ENCODE measurements at regions not wholly inside any gene's neighbourhood (a gene's known extent, or its start where the extent isn't known, plus 50 kb on each side); places are given as distances from the start of the nearest gene placed in this dataset.

- Histone ChIP-seq H3K4me1 (ENCODE audit: control insufficient read depth, insufficient read depth, low read length, poor library complexity, severe bottlenecking) (no peaks in the 10 kb centered on the region), H3K4me3 (ENCODE audit: insufficient read depth, low read depth, low read length, poor library complexity, severe bottlenecking) (no peak overlapping the region), H3K9me3 (ENCODE audit: control insufficient read depth, low read length) (no peaks in the 10 kb centered on the region), H3K27ac (ENCODE audit: insufficient read depth, low read length, poor library complexity, severe bottlenecking) (no peak overlapping the region), H3K27me3 (replicated peaks; ENCODE audit: control insufficient read depth, insufficient read depth, low read length, poor library complexity, severe bottlenecking) (no peaks in the 10 kb centered on the region), H3K36me3 (ENCODE audit: control insufficient read depth, insufficient read depth, low read length) (no peaks in the 10 kb centered on the region)
- no peak for DNase-seq
These were observed 634.4 kb upstream of the KLF12 start for GRCh38 chr13:74768521-74769085.

GRCh38 chr13:74767050-74767449 is 632.8 kb upstream of the KLF12 start:
- no peak overlapping the region for H3K27ac ChIP-seq (ENCODE audit: insufficient read depth, low read length, poor library complexity, severe bottlenecking)
- DNase-seq: no peak
- no peaks in the 10 kb centered on the region for H3K36me3 ChIP-seq (ENCODE audit: control insufficient read depth, insufficient read depth, low read length)
- no peaks in the 10 kb centered on the region for H3K9me3 ChIP-seq (ENCODE audit: control insufficient read depth, low read length)
- H3K4me1 ChIP-seq (ENCODE audit: control insufficient read depth, insufficient read depth, low read length, poor library complexity, severe bottlenecking): no peaks in the 10 kb centered on the region
- no peaks in the 10 kb centered on the region for H3K27me3 ChIP-seq (replicated peaks; ENCODE audit: control insufficient read depth, insufficient read depth, low read length, poor library complexity, severe bottlenecking)
- H3K4me3 ChIP-seq (ENCODE audit: insufficient read depth, low read depth, low read length, poor library complexity, severe bottlenecking): no peak overlapping the region

GRCh38 chr13:74765955-74766354 is 631.8 kb upstream of the KLF12 start:
- Histone ChIP-seq H3K4me3 (ENCODE audit: insufficient read depth, low read depth, low read length, poor library complexity, severe bottlenecking) (no peak overlapping the region), H3K27me3 (replicated peaks; ENCODE audit: control insufficient read depth, insufficient read depth, low read length, poor library complexity, severe bottlenecking) (no peaks in the 10 kb centered on the region), H3K27ac (ENCODE audit: insufficient read depth, low read length, poor library complexity, severe bottlenecking) (no peak overlapping the region), H3K4me1 (ENCODE audit: control insufficient read depth, insufficient read depth, low read length, poor library complexity, severe bottlenecking) (no peaks in the 10 kb centered on the region), H3K9me3 (ENCODE audit: control insufficient read depth, low read length) (no peaks in the 10 kb centered on the region), H3K36me3 (ENCODE audit: control insufficient read depth, insufficient read depth, low read length) (no peaks in the 10 kb centered on the region)
- no peak for DNase-seq

- DNase-seq: no peak
- Histone ChIP-seq H3K9me3 (ENCODE audit: control insufficient read depth, low read length) (no peaks in the 10 kb centered on the region), H3K27me3 (replicated peaks; ENCODE audit: control insufficient read depth, insufficient read depth, low read length, poor library complexity, severe bottlenecking) (no peaks in the 10 kb centered on the region), H3K36me3 (ENCODE audit: control insufficient read depth, insufficient read depth, low read length) (no peaks in the 10 kb centered on the region), H3K4me1 (ENCODE audit: control insufficient read depth, insufficient read depth, low read length, poor library complexity, severe bottlenecking) (no peaks in the 10 kb centered on the region), H3K27ac (ENCODE audit: insufficient read depth, low read length, poor library complexity, severe bottlenecking) (no peak overlapping the region), H3K4me3 (ENCODE audit: insufficient read depth, low read depth, low read length, poor library complexity, severe bottlenecking) (no peak overlapping the region)
These were observed 627.9 kb upstream of the KLF12 start for GRCh38 chr13:74761801-74762757.

- no peak for DNase-seq
- Histone ChIP-seq H3K4me1 (ENCODE audit: control insufficient read depth, insufficient read depth, low read length, poor library complexity, severe bottlenecking) (no peaks in the 10 kb centered on the region), H3K36me3 (ENCODE audit: control insufficient read depth, insufficient read depth, low read length) (no peaks in the 10 kb centered on the region), H3K27me3 (replicated peaks; ENCODE audit: control insufficient read depth, insufficient read depth, low read length, poor library complexity, severe bottlenecking) (no peaks in the 10 kb centered on the region), H3K4me3 (ENCODE audit: insufficient read depth, low read depth, low read length, poor library complexity, severe bottlenecking) (no peak overlapping the region), H3K9me3 (ENCODE audit: control insufficient read depth, low read length) (no peaks in the 10 kb centered on the region), H3K27ac (ENCODE audit: insufficient read depth, low read length, poor library complexity, severe bottlenecking) (no peak overlapping the region)
These were observed 624.0 kb upstream of the KLF12 start for GRCh38 chr13:74758188-74758587.

GRCh38 chr13:74755065-74755464 is 620.9 kb upstream of the KLF12 start:
- no peaks in the 10 kb centered on the region for H3K9me3 ChIP-seq (ENCODE audit: control insufficient read depth, low read length)
- no peak overlapping the region for H3K27ac ChIP-seq (ENCODE audit: insufficient read depth, low read length, poor library complexity, severe bottlenecking)
- DNase-seq: no peak
- no peaks in the 10 kb centered on the region for H3K4me1 ChIP-seq (ENCODE audit: control insufficient read depth, insufficient read depth, low read length, poor library complexity, severe bottlenecking)
- H3K4me3 ChIP-seq (ENCODE audit: insufficient read depth, low read depth, low read length, poor library complexity, severe bottlenecking): no peak overlapping the region
- no peaks in the 10 kb centered on the region for H3K36me3 ChIP-seq (ENCODE audit: control insufficient read depth, insufficient read depth, low read length)
- no peaks in the 10 kb centered on the region for H3K27me3 ChIP-seq (replicated peaks; ENCODE audit: control insufficient read depth, insufficient read depth, low read length, poor library complexity, severe bottlenecking)

- Histone ChIP-seq H3K27ac (ENCODE audit: insufficient read depth, low read length, poor library complexity, severe bottlenecking) (no peak overlapping the region), H3K27me3 (replicated peaks; ENCODE audit: control insufficient read depth, insufficient read depth, low read length, poor library complexity, severe bottlenecking) (no peaks in the 10 kb centered on the region), H3K4me3 (ENCODE audit: insufficient read depth, low read depth, low read length, poor library complexity, severe bottlenecking) (no peak overlapping the region), H3K9me3 (ENCODE audit: control insufficient read depth, low read length) (no peaks in the 10 kb centered on the region), H3K4me1 (ENCODE audit: control insufficient read depth, insufficient read depth, low read length, poor library complexity, severe bottlenecking) (no peaks in the 10 kb centered on the region), H3K36me3 (ENCODE audit: control insufficient read depth, insufficient read depth, low read length) (no peaks in the 10 kb centered on the region)
- DNase-seq: no peak
These were observed 617.5 kb upstream of the KLF12 start for GRCh38 chr13:74751739-74752138.

GRCh38 chr13:74747186-74747955 is 613.2 kb upstream of the KLF12 start:
- Histone ChIP-seq H3K27me3 (replicated peaks; ENCODE audit: control insufficient read depth, insufficient read depth, low read length, poor library complexity, severe bottlenecking) (no peaks in the 10 kb centered on the region), H3K4me3 (ENCODE audit: insufficient read depth, low read depth, low read length, poor library complexity, severe bottlenecking) (no peak overlapping the region), H3K36me3 (ENCODE audit: control insufficient read depth, insufficient read depth, low read length) (no peaks in the 10 kb centered on the region), H3K27ac (ENCODE audit: insufficient read depth, low read length, poor library complexity, severe bottlenecking) (no peak overlapping the region), H3K9me3 (ENCODE audit: control insufficient read depth, low read length) (no peaks in the 10 kb centered on the region), H3K4me1 (ENCODE audit: control insufficient read depth, insufficient read depth, low read length, poor library complexity, severe bottlenecking) (no peaks in the 10 kb centered on the region)
- DNase-seq: no peak

- no peaks in the 10 kb centered on the region for H3K27me3 ChIP-seq (replicated peaks; ENCODE audit: control insufficient read depth, insufficient read depth, low read length, poor library complexity, severe bottlenecking)
- H3K4me1 ChIP-seq (ENCODE audit: control insufficient read depth, insufficient read depth, low read length, poor library complexity, severe bottlenecking): no peaks in the 10 kb centered on the region
- no peak overlapping the region for H3K27ac ChIP-seq (ENCODE audit: insufficient read depth, low read length, poor library complexity, severe bottlenecking)
- H3K36me3 ChIP-seq (ENCODE audit: control insufficient read depth, insufficient read depth, low read length): no peaks in the 10 kb centered on the region
- H3K9me3 ChIP-seq (ENCODE audit: control insufficient read depth, low read length): no peaks in the 10 kb centered on the region
- H3K4me3 ChIP-seq (ENCODE audit: insufficient read depth, low read depth, low read length, poor library complexity, severe bottlenecking): no peak overlapping the region
- DNase-seq: no peak
These were observed 609.8 kb upstream of the KLF12 start for GRCh38 chr13:74743992-74744391.

GRCh38 chr13:74741732-74742131 is 607.5 kb upstream of the KLF12 start:
- Histone ChIP-seq H3K9me3 (ENCODE audit: control insufficient read depth, low read length) (no peaks in the 10 kb centered on the region), H3K27ac (ENCODE audit: insufficient read depth, low read length, poor library complexity, severe bottlenecking) (no peak overlapping the region), H3K27me3 (replicated peaks; ENCODE audit: control insufficient read depth, insufficient read depth, low read length, poor library complexity, severe bottlenecking) (no peaks in the 10 kb centered on the region), H3K36me3 (ENCODE audit: control insufficient read depth, insufficient read depth, low read length) (no peaks in the 10 kb centered on the region), H3K4me3 (ENCODE audit: insufficient read depth, low read depth, low read length, poor library complexity, severe bottlenecking) (no peak overlapping the region), H3K4me1 (ENCODE audit: control insufficient read depth, insufficient read depth, low read length, poor library complexity, severe bottlenecking) (no peaks in the 10 kb centered on the region)
- no peak for DNase-seq
